ENCODE measurements at regions not wholly inside any gene's neighbourhood (a gene's known extent, or its start where the extent isn't known, plus 50 kb on each side); places are given as distances from the start of the nearest gene placed in this dataset.

DNA sequence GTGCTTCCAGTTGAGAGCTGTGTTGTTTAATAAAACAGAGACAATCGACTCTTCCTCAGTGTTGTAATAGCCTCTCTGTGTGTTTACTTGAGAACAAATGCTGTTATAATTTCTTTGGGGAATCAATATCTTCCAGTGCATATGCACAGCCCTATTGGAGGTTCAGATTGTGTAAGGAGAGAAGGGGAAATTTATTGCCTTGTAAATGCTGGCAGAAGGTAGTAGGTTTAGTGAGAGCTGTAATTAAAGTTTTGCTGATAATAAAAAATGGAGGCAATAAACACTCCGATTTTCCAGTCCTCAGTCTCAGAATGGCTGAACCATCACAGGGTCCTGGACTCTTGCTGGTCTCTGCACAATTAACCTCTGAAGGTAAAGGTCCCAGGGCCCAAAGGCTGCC, 128.3 kb downstream of the C5orf15 start:
- Mint-ChIP-seq H3K9me3 (no peaks in the 10 kb centered on the region), H3K4me1 (peaks cover 2 to 13% of the 10 kb centered on the region in 2 experiments)

More for the DNA sequence above, 128.3 kb downstream of the C5orf15 start:
- no peak overlapping the region for H4K91ac ChIP-seq (ENCODE audit: insufficient read length, low read depth, low read length)
- H3K4ac ChIP-seq (ENCODE audit: low read depth, low read length) = no peak overlapping the region
- H3K9me3 ChIP-seq (ENCODE audit: control insufficient read depth, low read depth, low read length) = no peaks in the 10 kb centered on the region
- no peak overlapping the region for H3K4me3 Mint-ChIP-seq
- no peak overlapping the region for H3K18ac ChIP-seq (ENCODE audit: insufficient read length, low read depth, low read length)
- H4K20me1 ChIP-seq (ENCODE audit: control insufficient read depth, insufficient read depth, insufficient read length) = no peaks in the 10 kb centered on the region
- no peak overlapping the region for H2BK15ac ChIP-seq (ENCODE audit: low read depth, low read length)
- no peak for DNase-seq
- H2BK120ac ChIP-seq (ENCODE audit: low read depth, low read length, poor library complexity, severe bottlenecking) = no peak overlapping the region
- H3K23ac ChIP-seq (ENCODE audit: insufficient read length, low read depth, low read length) = no peak overlapping the region
- H2AK5ac ChIP-seq (ENCODE audit: insufficient read length, low read length) = no peak overlapping the region
- no peak overlapping the region for H3T11ph ChIP-seq (ENCODE audit: low read length)
- no peaks in the 10 kb centered on the region; the same call in 1 of the 2 replicates for H3K79me2 ChIP-seq (ENCODE audit: insufficient read depth, low read length)
- no peak overlapping the region for H3K27ac ChIP-seq (ENCODE audit: insufficient read length, low read depth, low read length)
- H2BK20ac ChIP-seq (ENCODE audit: low read depth, low read length, poor library complexity, severe bottlenecking) = no peak overlapping the region
- no peak overlapping the region for H3K56ac ChIP-seq (ENCODE audit: insufficient read length, low read depth, low read length)
- no peaks in the 10 kb centered on the region for H3K23me2 ChIP-seq (ENCODE audit: insufficient read length, low read depth, low read length, poor library complexity, severe bottlenecking)
- H3K27me3 Mint-ChIP-seq (ENCODE audit: low read depth) = peaks cover 8% of the 10 kb centered on the region; the same call in 1 of the 2 replicates
- H3K4me1 ChIP-seq (ENCODE audit: insufficient read depth, low read length) = no peaks in the 10 kb centered on the region
- no peak overlapping the region for H4K8ac ChIP-seq (replicated peaks; ENCODE audit: insufficient read length, low read depth, low read length)
- H3K27ac Mint-ChIP-seq = no peak overlapping the region
- no peaks in the 10 kb centered on the region for H3K36me3 Mint-ChIP-seq (ENCODE audit: insufficient read depth in 1 of 3, low read depth in 3 of 3)
- H2AFZ ChIP-seq (ENCODE audit: low read length) = no peak overlapping the region
- H2BK5ac ChIP-seq (ENCODE audit: insufficient read length, low read length) = no peak overlapping the region
- H4K5ac ChIP-seq (ENCODE audit: insufficient read length, low read depth, low read length) = no peak overlapping the region
- no peak overlapping the region for H2BK12ac ChIP-seq (ENCODE audit: insufficient read length, low read depth, low read length)
- H3K9ac ChIP-seq (ENCODE audit: extremely low read depth, insufficient read length, low read length) = no peak overlapping the region
- H3K27me3 ChIP-seq (ENCODE audit: insufficient read depth, low read length) = no peaks in the 10 kb centered on the region
- H3K14ac ChIP-seq (ENCODE audit: insufficient read depth, low read length) = no peak overlapping the region
- WGBS (ENCODE audit: extremely low coverage, insufficient read length, low lambda C conversion rate) = no CpG with 5 or more reads among the region's 2 CpGs
- H3K79me1 ChIP-seq (ENCODE audit: insufficient read depth, low read depth, low read length, poor library complexity, severe bottlenecking) = no peaks in the 10 kb centered on the region
- H3K4me2 ChIP-seq (ENCODE audit: insufficient read depth, insufficient read length, low read length) = no peak overlapping the region
- TF ChIP-seq, protein P1, sequence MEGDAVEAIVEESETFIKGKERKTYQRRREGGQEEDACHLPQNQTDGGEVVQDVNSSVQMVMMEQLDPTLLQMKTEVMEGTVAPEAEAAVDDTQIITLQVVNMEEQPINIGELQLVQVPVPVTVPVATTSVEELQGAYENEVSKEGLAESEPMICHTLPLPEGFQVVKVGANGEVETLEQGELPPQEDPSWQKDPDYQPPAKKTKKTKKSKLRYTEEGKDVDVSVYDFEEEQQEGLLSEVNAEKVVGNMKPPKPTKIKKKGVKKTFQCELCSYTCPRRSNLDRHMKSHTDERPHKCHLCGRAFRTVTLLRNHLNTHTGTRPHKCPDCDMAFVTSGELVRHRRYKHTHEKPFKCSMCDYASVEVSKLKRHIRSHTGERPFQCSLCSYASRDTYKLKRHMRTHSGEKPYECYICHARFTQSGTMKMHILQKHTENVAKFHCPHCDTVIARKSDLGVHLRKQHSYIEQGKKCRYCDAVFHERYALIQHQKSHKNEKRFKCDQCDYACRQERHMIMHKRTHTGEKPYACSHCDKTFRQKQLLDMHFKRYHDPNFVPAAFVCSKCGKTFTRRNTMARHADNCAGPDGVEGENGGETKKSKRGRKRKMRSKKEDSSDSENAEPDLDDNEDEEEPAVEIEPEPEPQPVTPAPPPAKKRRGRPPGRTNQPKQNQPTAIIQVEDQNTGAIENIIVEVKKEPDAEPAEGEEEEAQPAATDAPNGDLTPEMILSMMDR (conservative IDR thresholded peaks at IDR 0.05) = no peak
